ENCODE measurements at regions not wholly inside any gene's neighbourhood (a gene's known extent, or its start where the extent isn't known, plus 50 kb on each side); places are given as distances from the start of the nearest gene placed in this dataset.
A peak's percentile ranks its signal among the peaks of the same experiment; 100 is the strongest.

- DNase-seq (ENCODE audit: low read depth): no peak
- TF ChIP-seq, protein P1, sequence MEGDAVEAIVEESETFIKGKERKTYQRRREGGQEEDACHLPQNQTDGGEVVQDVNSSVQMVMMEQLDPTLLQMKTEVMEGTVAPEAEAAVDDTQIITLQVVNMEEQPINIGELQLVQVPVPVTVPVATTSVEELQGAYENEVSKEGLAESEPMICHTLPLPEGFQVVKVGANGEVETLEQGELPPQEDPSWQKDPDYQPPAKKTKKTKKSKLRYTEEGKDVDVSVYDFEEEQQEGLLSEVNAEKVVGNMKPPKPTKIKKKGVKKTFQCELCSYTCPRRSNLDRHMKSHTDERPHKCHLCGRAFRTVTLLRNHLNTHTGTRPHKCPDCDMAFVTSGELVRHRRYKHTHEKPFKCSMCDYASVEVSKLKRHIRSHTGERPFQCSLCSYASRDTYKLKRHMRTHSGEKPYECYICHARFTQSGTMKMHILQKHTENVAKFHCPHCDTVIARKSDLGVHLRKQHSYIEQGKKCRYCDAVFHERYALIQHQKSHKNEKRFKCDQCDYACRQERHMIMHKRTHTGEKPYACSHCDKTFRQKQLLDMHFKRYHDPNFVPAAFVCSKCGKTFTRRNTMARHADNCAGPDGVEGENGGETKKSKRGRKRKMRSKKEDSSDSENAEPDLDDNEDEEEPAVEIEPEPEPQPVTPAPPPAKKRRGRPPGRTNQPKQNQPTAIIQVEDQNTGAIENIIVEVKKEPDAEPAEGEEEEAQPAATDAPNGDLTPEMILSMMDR (conservative IDR thresholded peaks at IDR 0.05; ENCODE audit: low read depth, low read length): no peak
- no peak overlapping the region for H3K4me3 ChIP-seq (ENCODE audit: low read length)
Measured at GRCh38 chr6:105997482-105997881, 88.7 kb upstream of the PRDM1 start.

DNA sequence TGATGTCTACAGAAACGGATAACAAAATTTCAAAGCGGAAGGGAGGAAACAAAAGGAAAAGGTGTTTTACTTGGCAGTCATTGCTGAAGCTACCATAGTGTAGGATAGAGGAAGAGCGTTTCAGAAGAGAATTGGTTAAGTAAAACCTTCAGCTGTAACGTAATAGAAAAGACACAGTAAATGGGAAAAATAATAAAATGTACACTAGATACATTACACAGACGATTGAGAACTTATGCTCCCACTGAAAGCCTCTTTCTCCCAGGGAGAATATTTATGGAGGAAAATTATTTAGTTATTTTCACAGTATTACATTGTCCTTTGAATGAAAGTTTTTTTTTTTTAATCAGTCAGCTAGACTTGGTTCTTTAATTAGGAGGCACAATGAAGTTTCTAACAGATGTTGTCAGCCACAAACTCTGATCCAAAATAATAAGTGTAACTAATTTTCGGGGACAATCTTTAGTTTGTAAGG, 90.7 kb upstream of the PRDM1 start:
- H3K4me3 ChIP-seq (ENCODE audit: low read length): no peak overlapping the region
- no peak for DNase-seq (ENCODE audit: low read depth)
- TF ChIP-seq, protein P1 (conservative IDR thresholded peaks at IDR 0.05; ENCODE audit: low read depth, low read length): no peak

DNA sequence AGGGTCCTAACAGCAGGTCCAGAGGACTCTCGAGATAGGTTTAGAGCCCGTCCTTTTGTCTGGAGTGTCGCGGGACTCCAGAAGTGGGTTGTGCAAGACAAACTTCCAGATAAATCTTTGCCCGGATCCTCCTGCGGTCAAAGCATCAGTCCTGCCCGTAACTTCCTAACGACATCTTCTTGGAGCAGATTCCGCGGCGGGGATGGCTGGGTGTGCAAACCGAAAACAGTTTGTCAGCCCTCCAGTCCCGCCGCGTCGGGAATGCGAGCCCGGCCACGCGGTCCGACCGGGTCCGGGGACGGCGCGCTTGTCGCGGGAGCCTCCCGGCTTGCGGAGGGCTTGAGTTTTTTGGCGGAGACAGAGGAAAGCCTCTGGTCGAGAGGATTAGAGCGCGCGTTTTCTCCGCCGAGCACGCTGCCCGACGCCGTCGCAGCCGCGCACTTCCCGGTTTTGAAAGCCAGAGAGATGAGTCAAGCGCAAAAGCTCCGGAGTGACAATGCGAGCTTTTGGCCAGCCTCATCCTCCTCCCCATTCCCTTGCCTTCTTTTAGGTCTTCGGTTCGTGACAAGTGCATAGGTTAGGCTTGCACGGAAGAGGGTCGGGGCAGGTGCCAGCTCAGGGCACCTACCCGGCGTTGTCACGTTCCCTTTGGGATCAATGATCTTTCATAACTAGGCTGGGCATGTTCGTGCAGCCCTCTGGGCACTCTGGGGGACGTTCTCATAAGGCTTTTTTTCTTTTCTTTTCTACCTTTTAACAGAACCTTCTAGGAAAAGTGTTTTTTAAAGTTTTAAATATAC, 91.3 kb upstream of the PRDM1 start:
- no peak for DNase-seq (ENCODE audit: low read depth)
- H3K4me3 ChIP-seq (ENCODE audit: low read length): peak overlapping the region; percentile 43
- TF ChIP-seq, protein P1 (conservative IDR thresholded peaks at IDR 0.05; ENCODE audit: low read depth, low read length): no peak

DNA sequence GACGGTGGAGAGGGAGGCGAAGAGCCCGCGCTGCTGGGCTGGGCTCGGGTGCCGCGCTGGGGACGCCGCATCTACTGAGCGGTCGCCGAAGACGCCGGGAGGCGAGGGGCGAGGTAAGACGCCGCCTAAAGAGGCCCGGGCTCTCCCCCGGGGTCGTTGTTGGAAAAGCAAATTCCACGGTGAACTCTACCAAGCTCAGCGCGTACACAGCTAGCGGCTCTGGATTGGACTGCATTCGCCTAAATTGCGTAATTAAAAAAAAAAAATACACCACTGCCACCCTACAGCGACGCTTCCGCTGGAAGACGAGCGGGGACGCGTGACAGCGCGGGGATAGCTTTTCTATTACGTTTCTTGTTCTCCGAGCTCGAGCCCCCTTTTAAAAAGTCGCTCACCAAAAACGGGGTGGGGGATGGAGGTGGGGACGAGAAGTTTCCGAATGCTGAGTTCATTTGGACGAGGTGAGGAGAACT, 92.0 kb upstream of the PRDM1 start:
- no peak for DNase-seq (ENCODE audit: low read depth)

GRCh38 chr6:105993341-105994117, 92.6 kb upstream of the PRDM1 start:
- DNase-seq (ENCODE audit: low read depth): no peak
- no peak overlapping the region for H3K4me3 ChIP-seq (ENCODE audit: low read length)
- TF ChIP-seq, protein P1 (conservative IDR thresholded peaks at IDR 0.05; ENCODE audit: low read depth, low read length): no peak

More for the DNA sequence above, 92.0 kb upstream of the PRDM1 start:
- TF ChIP-seq, protein P1 (conservative IDR thresholded peaks at IDR 0.05; ENCODE audit: low read depth, low read length): no peak
- H3K4me3 ChIP-seq (ENCODE audit: low read length): peak overlapping the region; percentile 43

DNA sequence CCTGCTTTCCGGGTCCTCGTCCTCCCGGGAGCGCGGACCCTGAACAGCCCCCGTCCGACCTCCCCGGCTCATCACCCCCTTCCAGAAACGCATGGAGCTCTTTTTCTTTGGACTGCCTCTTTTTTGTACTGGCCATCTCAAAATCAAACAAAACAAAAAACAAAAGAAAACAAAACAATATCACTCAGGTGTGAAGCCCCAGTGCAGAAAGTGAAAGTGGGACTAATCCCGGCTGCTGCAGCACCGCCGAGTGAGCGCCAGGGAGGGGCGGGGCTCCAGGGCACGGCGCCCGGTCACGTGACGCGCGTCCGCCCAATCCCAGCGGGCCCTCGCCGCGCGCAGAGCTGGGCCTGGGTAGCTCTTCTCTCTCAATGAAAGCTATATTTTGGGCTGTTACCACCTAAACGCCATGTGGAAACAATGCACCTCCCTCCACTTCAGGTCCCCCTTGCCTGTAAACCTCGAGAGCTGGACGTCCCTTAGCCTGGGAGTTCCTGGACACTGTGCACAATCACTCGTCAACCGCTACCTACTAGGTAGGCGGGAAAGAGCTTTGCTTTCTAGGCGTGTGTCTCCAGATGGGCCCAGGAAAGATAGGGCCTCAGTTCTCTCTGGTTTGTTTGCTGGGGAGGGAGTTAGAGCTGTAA, 93.7 kb upstream of the PRDM1 start:
- TF ChIP-seq, protein P1 (conservative IDR thresholded peaks at IDR 0.05; ENCODE audit: low read depth, low read length): no peak
- DNase-seq (ENCODE audit: low read depth): no peak
- peak overlapping the region; percentile 69 for H3K4me3 ChIP-seq (ENCODE audit: low read length)
